SK-N-SH treated with all-trans-retinoic acid at 6 μM for 48 hours (cell line): ENCODE measurements at regions not wholly inside any gene's neighbourhood (a gene's known extent, or its start where the extent isn't known, plus 50 kb on each side); places are given as distances from the start of the nearest gene placed in this dataset.

ENCODE experiments used
- CSDC2 ChIP-seq: fragments of 250-450 bp; sonication (Bioruptor Pico); IDR thresholded peaks from 2 replicates; pipeline ENCODE4 v1.5.0; 2020; ENCODE audit warnings: mild to moderate bottlenecking, moderate library complexity
- GLIS3 ChIP-seq: fragments of 250-450 bp; sonication (Bioruptor Pico); IDR thresholded peaks from 2 replicates; pipeline ENCODE4 v1.5.0; 2020; ENCODE audit warnings: mild to moderate bottlenecking, moderate library complexity
- OSR1 ChIP-seq: fragments of 250-450 bp; sonication (Bioruptor Pico); IDR thresholded peaks from 2 replicates; pipeline ENCODE4 v1.8.0; 2022; ENCODE audit warnings: moderate library complexity, mild to moderate bottlenecking, inconsistent platforms
- PATZ1 ChIP-seq: fragments of 250-450 bp; sonication (Bioruptor Pico); IDR thresholded peaks from 2 replicates; pipeline ENCODE4 v1.8.0; 2020; ENCODE audit warnings: mild to moderate bottlenecking, moderate library complexity, borderline replicate concordance
- PPARA ChIP-seq: fragments of 250-450 bp; sonication (Bioruptor Pico); IDR thresholded peaks from 2 replicates; pipeline ENCODE4 v1.5.0; 2020; ENCODE audit warnings: mild to moderate bottlenecking, borderline replicate concordance
- RARB ChIP-seq: fragments of 250-450 bp; sonication (Bioruptor Pico); IDR thresholded peaks from 2 replicates; pipeline ENCODE4 v1.8.0; 2021; ENCODE audit warnings: mild to moderate bottlenecking, moderate library complexity

- no peak for TF ChIP-seq CSDC2 (CRISPR knock-in tag)
- no peak for TF ChIP-seq OSR1 (CRISPR knock-in tag)
- TF ChIP-seq PPARA (CRISPR knock-in tag): no peak
- TF ChIP-seq PATZ1 (CRISPR knock-in tag): no peak
- no peak for TF ChIP-seq GLIS3 (CRISPR knock-in tag)
- no peak for TF ChIP-seq RARB (CRISPR knock-in tag)
Measured at GRCh38 chr1:200228081-200228480, 181.8 kb downstream of the ZNF281 start.
